CD4-positive, CD25-positive, alpha-beta regulatory T cell (primary cell): ENCODE measurements at regions not wholly inside any gene's neighbourhood (a gene's known extent, or its start where the extent isn't known, plus 50 kb on each side); places are given as distances from the start of the nearest gene placed in this dataset.

Source experiments
- ATAC-seq, 2 donors: fragments of 150-1000 bp; cut with Tn5 transposase; one replicate each; pipeline ENCODE4 v1.10.0; 2021; ENCODE audit warnings: low read depth in 2 of 2, moderate number of reproducible peaks in 2 of 2, moderate library complexity in 1 of 2
- DNase-seq, 3 donors: peaks; one replicate each; pipeline versions ENCODE4 v3.0.0 to v3.0.0-alpha.2; 2012 to 2022; ENCODE audit warnings: mixed read lengths in 1 of 3
- H3K27ac ChIP-seq: one replicate; pipeline ENCODE4 v1.7.0; 2013; ENCODE audit warnings: mild to moderate bottlenecking, low read length; ENCODE audit not compliant: insufficient read depth, poor library complexity, severe bottlenecking
- H3K27me3 ChIP-seq: one replicate; pipeline ENCODE4 v1.7.0; 2013; ENCODE audit warnings: low read length; ENCODE audit not compliant: control insufficient read depth, insufficient read depth
- H3K36me3 ChIP-seq: one replicate; pipeline ENCODE4 v1.7.0; 2013; ENCODE audit warnings: mild to moderate bottlenecking, low read length, moderate library complexity; ENCODE audit not compliant: control insufficient read depth, insufficient read depth
- H3K4me1 ChIP-seq: 2 replicates; pipeline ENCODE4 v1.7.0; 2013; ENCODE audit warnings: mild to moderate bottlenecking, low read length; ENCODE audit not compliant: insufficient read depth, control insufficient read depth, poor library complexity, severe bottlenecking
- H3K4me3 ChIP-seq: one replicate; pipeline ENCODE4 v1.7.0; 2013; ENCODE audit warnings: low read depth, mild to moderate bottlenecking, low read length, moderate library complexity
- H3K9me3 ChIP-seq, 2 experiments: 1 replicate in 1 of 2; 2 replicates in 1 of 2; pipeline ENCODE4 v1.7.0; 2013; ENCODE audit warnings: low read length in 2 of 2, mild to moderate bottlenecking in 1 of 2, moderate library complexity in 1 of 2; ENCODE audit not compliant: control insufficient read depth in 2 of 2
- H3K27ac Mint-ChIP-seq, 3 donors: one replicate each; pipeline ENCODE4 v1.8.0; 2020 to 2022; ENCODE audit warnings: mild to moderate bottlenecking in 3 of 3, mixed read lengths in 3 of 3, moderate library complexity in 2 of 3
- H3K27me3 Mint-ChIP-seq: one replicate; pipeline ENCODE4 v1.8.0; 2022; ENCODE audit warnings: mild to moderate bottlenecking, mixed read lengths
- H3K36me3 Mint-ChIP-seq: one replicate; pipeline ENCODE4 v1.8.0; 2020; ENCODE audit warnings: mixed read lengths
- H3K4me1 Mint-ChIP-seq, 4 donors: one replicate each; pipeline ENCODE4 v1.8.0; 2020 to 2022; ENCODE audit warnings: mixed read lengths in 4 of 4, mild to moderate bottlenecking in 1 of 4
- H3K4me3 Mint-ChIP-seq, 4 donors: one replicate each; pipeline ENCODE4 v1.8.0; 2020 to 2022; ENCODE audit warnings: mild to moderate bottlenecking in 4 of 4, mixed read lengths in 4 of 4, moderate library complexity in 3 of 4
- H3K9me3 Mint-ChIP-seq, 7 donors: one replicate each; pipeline ENCODE4 v1.8.0; 2020 to 2022; ENCODE audit warnings: mixed read lengths in 7 of 7, mild to moderate bottlenecking in 3 of 7, moderate library complexity in 2 of 7

GRCh38 chr3:110026421-110026820 is 689.1 kb upstream of the DPPA4 start:
- no peak for DNase-seq
- no peak overlapping the region for H3K27ac ChIP-seq
- H3K27me3 ChIP-seq = no peaks in the 10 kb centered on the region
- ATAC-seq = no peak
- Mint-ChIP-seq H3K9me3 (peaks cover 0 to 6% (median 0%) of the 10 kb centered on the region in 7 donors), H3K27me3 (no peaks in the 10 kb centered on the region), H3K4me1 (peaks cover 0 to 6% (median 4%) of the 10 kb centered on the region in 4 donors), H3K36me3 (no peaks in the 10 kb centered on the region), H3K4me3 (no peak overlapping the region), H3K27ac (no peak overlapping the region)
- H3K4me3 ChIP-seq = no peak overlapping the region
- H3K4me1 ChIP-seq = no peaks in the 10 kb centered on the region
- H3K36me3 ChIP-seq = no peaks in the 10 kb centered on the region
- H3K9me3 ChIP-seq = no peaks in the 10 kb centered on the region

- no peaks in the 10 kb centered on the region for H3K36me3 Mint-ChIP-seq
- no peak for ATAC-seq
- H3K9me3 ChIP-seq = no peaks in the 10 kb centered on the region
- no peak for DNase-seq
- H3K9me3 Mint-ChIP-seq = peaks cover 0 to 6% (median 0%) of the 10 kb centered on the region in 7 donors
- H3K4me1 ChIP-seq = no peaks in the 10 kb centered on the region
- H3K27ac ChIP-seq = no peak overlapping the region
- peaks cover 0 to 3% (median 0%) of the 10 kb centered on the region in 4 donors for H3K4me1 Mint-ChIP-seq
- no peaks in the 10 kb centered on the region for H3K27me3 ChIP-seq
- H3K27me3 Mint-ChIP-seq = no peaks in the 10 kb centered on the region
- no peak overlapping the region for H3K4me3 Mint-ChIP-seq
- no peak overlapping the region for H3K27ac Mint-ChIP-seq
- H3K36me3 ChIP-seq = no peaks in the 10 kb centered on the region
- no peak overlapping the region for H3K4me3 ChIP-seq
Measured at GRCh38 chr3:110027446-110028080, 690.2 kb upstream of the DPPA4 start.

GRCh38 chr3:110031975-110032374 is 694.6 kb upstream of the DPPA4 start:
- H3K36me3 Mint-ChIP-seq = no peaks in the 10 kb centered on the region
- Histone ChIP-seq H3K9me3 (no peaks in the 10 kb centered on the region), H3K4me3 (no peak overlapping the region), H3K36me3 (no peaks in the 10 kb centered on the region), H3K27me3 (no peaks in the 10 kb centered on the region), H3K27ac (no peak overlapping the region), H3K4me1 (no peaks in the 10 kb centered on the region)
- H3K27me3 Mint-ChIP-seq = no peaks in the 10 kb centered on the region
- no peak overlapping the region for H3K27ac Mint-ChIP-seq
- ATAC-seq (no peak), DNase-seq (no peak)
- H3K4me1 Mint-ChIP-seq = peaks cover 0 to 4% (median 2%) of the 10 kb centered on the region in 4 donors
- no peak overlapping the region for H3K4me3 Mint-ChIP-seq
- H3K9me3 Mint-ChIP-seq = no peaks in the 10 kb centered on the region

GRCh38 chr3:110059431-110059830 is 722.1 kb upstream of the DPPA4 start:
- DNase-seq (no peak), ATAC-seq (no peak)
- no peak overlapping the region for H3K27ac Mint-ChIP-seq
- no peak overlapping the region for H3K4me3 ChIP-seq
- H3K9me3 ChIP-seq = no peaks in the 10 kb centered on the region
- H3K36me3 ChIP-seq = no peaks in the 10 kb centered on the region
- H3K36me3 Mint-ChIP-seq = no peaks in the 10 kb centered on the region
- no peaks in the 10 kb centered on the region for H3K4me1 ChIP-seq
- H3K4me1 Mint-ChIP-seq = no peaks in the 10 kb centered on the region
- no peaks in the 10 kb centered on the region for H3K27me3 Mint-ChIP-seq
- H3K27ac ChIP-seq = no peak overlapping the region
- H3K27me3 ChIP-seq = no peaks in the 10 kb centered on the region
- peaks cover 0 to 4% (median 0%) of the 10 kb centered on the region in 7 donors for H3K9me3 Mint-ChIP-seq
- H3K4me3 Mint-ChIP-seq = no peak overlapping the region

GRCh38 chr3:110062716-110063115 is 725.4 kb upstream of the DPPA4 start:
- no peaks in the 10 kb centered on the region for H3K9me3 ChIP-seq
- H3K4me3 ChIP-seq = no peak overlapping the region
- H3K4me1 ChIP-seq = no peaks in the 10 kb centered on the region
- H3K27me3 Mint-ChIP-seq = no peaks in the 10 kb centered on the region
- H3K27ac ChIP-seq = no peak overlapping the region
- H3K9me3 Mint-ChIP-seq = no peaks in the 10 kb centered on the region
- ATAC-seq (no peak), DNase-seq (no peak)
- no peaks in the 10 kb centered on the region for H3K27me3 ChIP-seq
- no peaks in the 10 kb centered on the region for H3K4me1 Mint-ChIP-seq
- no peaks in the 10 kb centered on the region for H3K36me3 Mint-ChIP-seq
- no peak overlapping the region for H3K4me3 Mint-ChIP-seq
- no peak overlapping the region for H3K27ac Mint-ChIP-seq
- H3K36me3 ChIP-seq = no peaks in the 10 kb centered on the region

GRCh38 chr3:110063178-110063577 is 725.8 kb upstream of the DPPA4 start:
- Histone ChIP-seq H3K4me1 (no peaks in the 10 kb centered on the region), H3K4me3 (no peak overlapping the region), H3K9me3 (no peaks in the 10 kb centered on the region), H3K27me3 (no peaks in the 10 kb centered on the region), H3K27ac (no peak overlapping the region), H3K36me3 (no peaks in the 10 kb centered on the region)
- H3K27ac Mint-ChIP-seq = no peak overlapping the region
- no peaks in the 10 kb centered on the region for H3K4me1 Mint-ChIP-seq
- H3K4me3 Mint-ChIP-seq = no peak overlapping the region
- H3K36me3 Mint-ChIP-seq = no peaks in the 10 kb centered on the region
- no peak for ATAC-seq
- no peaks in the 10 kb centered on the region for H3K9me3 Mint-ChIP-seq
- H3K27me3 Mint-ChIP-seq = no peaks in the 10 kb centered on the region
- DNase-seq = no peak

- no peak for ATAC-seq
- no peak overlapping the region for H3K4me3 Mint-ChIP-seq
- H3K36me3 Mint-ChIP-seq = no peaks in the 10 kb centered on the region
- no peak overlapping the region for H3K27ac Mint-ChIP-seq
- Histone ChIP-seq H3K27me3 (no peaks in the 10 kb centered on the region), H3K4me3 (no peak overlapping the region), H3K4me1 (no peaks in the 10 kb centered on the region), H3K36me3 (no peaks in the 10 kb centered on the region), H3K27ac (no peak overlapping the region), H3K9me3 (no peaks in the 10 kb centered on the region)
- peaks cover 0 to under 1% (median 0%) of the 10 kb centered on the region in 7 donors for H3K9me3 Mint-ChIP-seq
- no peak for DNase-seq
- no peaks in the 10 kb centered on the region for H3K27me3 Mint-ChIP-seq
- H3K4me1 Mint-ChIP-seq = peaks cover 0 to 4% (median 0%) of the 10 kb centered on the region in 4 donors
Measured at GRCh38 chr3:110066206-110066605, 728.9 kb upstream of the DPPA4 start.

GRCh38 chr3:110067527-110067926 is 730.2 kb upstream of the DPPA4 start:
- H3K9me3 ChIP-seq = no peaks in the 10 kb centered on the region
- H3K36me3 ChIP-seq = no peaks in the 10 kb centered on the region
- no peaks in the 10 kb centered on the region for H3K27me3 Mint-ChIP-seq
- no peak overlapping the region for H3K4me3 ChIP-seq
- H3K4me3 Mint-ChIP-seq = no peak overlapping the region
- ATAC-seq (no peak), DNase-seq (no peak)
- H3K4me1 Mint-ChIP-seq = peaks cover 0 to 4% (median 0%) of the 10 kb centered on the region in 4 donors
- no peak overlapping the region for H3K27ac Mint-ChIP-seq
- no peaks in the 10 kb centered on the region for H3K36me3 Mint-ChIP-seq
- no peaks in the 10 kb centered on the region for H3K27me3 ChIP-seq
- H3K9me3 Mint-ChIP-seq = peaks cover 0 to 7% (median 0%) of the 10 kb centered on the region in 7 donors
- H3K27ac ChIP-seq = no peak overlapping the region
- no peaks in the 10 kb centered on the region for H3K4me1 ChIP-seq
